HepG2 (cell line): ENCODE measurements at regions not wholly inside any gene's neighbourhood (a gene's known extent, or its start where the extent isn't known, plus 50 kb on each side); places are given as distances from the start of the nearest gene placed in this dataset.

ENCODE experiments used
- ARNT ChIP-seq: fragments of 450-650 bp; IDR thresholded peaks from 2 replicates; pipeline ENCODE4 v1.6.1; 2017
- ATF7-NPFF ChIP-seq: sonication (generic); formaldehyde crosslinking; IDR thresholded peaks from 2 replicates; pipeline ENCODE4 v1.8.1; 2023; ENCODE audit warnings: mild to moderate bottlenecking, low read depth, missing genetic modification reagents, moderate library complexity
- EZH2 ChIP-seq: conservative IDR thresholded peaks from 2 replicates; pipeline ENCODE4 v1.6.1; 2012; ENCODE audit warnings: mild to moderate bottlenecking, low read depth, low read length, moderate library complexity
- GABPA ChIP-seq, 2 experiments: IDR thresholded peaks; 2 replicates each; pipeline ENCODE4 v1.6.1; 2011 to 2016; ENCODE audit warnings: low read depth in 2 of 2, low read length in 1 of 2, missing biosample characterization in 1 of 2, missing genetic modification characterization in 1 of 2
- HMG20A ChIP-seq: IDR thresholded peaks from 2 replicates; pipeline ENCODE4 v1.6.1; 2016; ENCODE audit warnings: borderline replicate concordance
- IKZF1 ChIP-seq: fragments of 450-650 bp; IDR thresholded peaks from 2 replicates; pipeline ENCODE4 v1.7.1; 2016
- NFKBIZ ChIP-seq: IDR thresholded peaks from 2 replicates; pipeline ENCODE4 v1.6.1; 2018; ENCODE audit warnings: missing genetic modification reagents, missing compliant biosample characterization
- NFYB ChIP-seq: sonication (generic); formaldehyde crosslinking; IDR thresholded peaks from 2 replicates; pipeline ENCODE4 v1.4.0; 2020; ENCODE audit warnings: missing genetic modification reagents
- ONECUT2 ChIP-seq: sonication (generic); formaldehyde crosslinking; IDR thresholded peaks from 2 replicates; pipeline ENCODE4 v1.4.0; 2020; ENCODE audit warnings: missing genetic modification reagents
- PAX8 ChIP-seq: sonication (generic); formaldehyde crosslinking; IDR thresholded peaks from 2 replicates; pipeline ENCODE4 v1.8.0; 2022; ENCODE audit warnings: mild to moderate bottlenecking, missing genetic modification reagents, borderline replicate concordance
- RBM22 ChIP-seq: fragments of 200-400 bp; formaldehyde crosslinking; optimal IDR thresholded peaks from 2 replicates; pipeline ENCODE3; 2017; ENCODE audit warnings: mild to moderate bottlenecking, low read length, moderate library complexity
- RFXAP ChIP-seq: sonication (generic); formaldehyde crosslinking; IDR thresholded peaks from 2 replicates; pipeline ENCODE4 v1.4.0; 2020; ENCODE audit warnings: missing genetic modification reagents, borderline replicate concordance
- SALL1 ChIP-seq: sonication (generic); formaldehyde crosslinking; IDR thresholded peaks from 2 replicates; pipeline ENCODE4 v1.8.0; 2022; ENCODE audit warnings: mild to moderate bottlenecking, missing genetic modification reagents
- SOX5 ChIP-seq: IDR thresholded peaks from 2 replicates; pipeline ENCODE4 v1.6.1; 2016; ENCODE audit warnings: borderline replicate concordance
- ZFP37 ChIP-seq: sonication (generic); formaldehyde crosslinking; IDR thresholded peaks from 2 replicates; pipeline ENCODE4 v1.4.0; 2020; ENCODE audit warnings: missing genetic modification reagents, borderline replicate concordance
- ZMYM2 ChIP-seq: sonication (generic); formaldehyde crosslinking; IDR thresholded peaks from 2 replicates; pipeline ENCODE4 v1.8.0; 2022; ENCODE audit warnings: mild to moderate bottlenecking, missing genetic modification reagents
- ZNF17 ChIP-seq: sonication (generic); formaldehyde crosslinking; IDR thresholded peaks from 2 replicates; pipeline ENCODE4 v1.5.0; 2020; ENCODE audit warnings: mild to moderate bottlenecking, missing genetic modification reagents
- ZNF260 ChIP-seq: sonication (generic); formaldehyde crosslinking; IDR thresholded peaks from 2 replicates; pipeline ENCODE4 v1.4.0; 2020; ENCODE audit warnings: missing genetic modification reagents, low read depth, mild to moderate bottlenecking, borderline replicate concordance
- ZNF274 ChIP-seq: sonication (generic); formaldehyde crosslinking; IDR thresholded peaks from 2 replicates; pipeline ENCODE4 v1.5.1; 2020; ENCODE audit warnings: mild to moderate bottlenecking, missing genetic modification reagents
- ZNF451 ChIP-seq: sonication (generic); formaldehyde crosslinking; IDR thresholded peaks from 2 replicates; pipeline ENCODE4 v1.5.0; 2020; ENCODE audit warnings: mild to moderate bottlenecking, missing genetic modification reagents
- TF ChIP-seq, protein P1 (sequence below): sonication (generic); formaldehyde crosslinking; IDR thresholded peaks from 2 replicates; pipeline ENCODE4 v1.5.1; 2020; ENCODE audit warnings: mild to moderate bottlenecking, missing genetic modification reagents, moderate library complexity
- TF ChIP-seq, protein P2 (sequence below): sonication (generic); formaldehyde crosslinking; IDR thresholded peaks from 2 replicates; pipeline ENCODE4 v1.5.0; 2020; ENCODE audit warnings: mild to moderate bottlenecking, missing genetic modification reagents
- TF ChIP-seq, protein P3 (sequence below): sonication (generic); formaldehyde crosslinking; IDR thresholded peaks from 2 replicates; pipeline ENCODE4 v1.4.0; 2020; ENCODE audit warnings: missing genetic modification reagents

DNA sequence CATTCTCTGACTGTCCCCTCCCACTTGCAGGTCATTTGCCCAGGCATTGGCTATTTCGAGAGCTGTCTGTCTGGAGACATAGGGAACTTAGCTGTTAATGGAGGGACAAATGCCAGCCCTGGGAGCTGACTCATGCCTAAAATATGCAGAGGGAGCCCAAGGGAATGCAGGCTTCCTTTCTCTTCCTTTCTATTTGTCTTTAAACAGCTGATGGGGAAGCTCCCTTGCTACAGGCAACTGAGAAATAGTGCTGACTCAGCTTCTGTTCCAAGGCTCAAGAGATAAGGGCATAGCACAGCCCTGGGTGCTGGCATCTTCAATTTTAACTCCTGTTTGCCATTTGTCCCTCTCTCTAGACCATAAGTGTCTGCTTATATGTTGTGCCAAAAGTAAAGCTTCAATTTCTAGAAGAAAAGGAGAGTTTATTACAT, 82.7 kb upstream of the C1GALT1 start (continued):
- TF ChIP-seq, protein P1, sequence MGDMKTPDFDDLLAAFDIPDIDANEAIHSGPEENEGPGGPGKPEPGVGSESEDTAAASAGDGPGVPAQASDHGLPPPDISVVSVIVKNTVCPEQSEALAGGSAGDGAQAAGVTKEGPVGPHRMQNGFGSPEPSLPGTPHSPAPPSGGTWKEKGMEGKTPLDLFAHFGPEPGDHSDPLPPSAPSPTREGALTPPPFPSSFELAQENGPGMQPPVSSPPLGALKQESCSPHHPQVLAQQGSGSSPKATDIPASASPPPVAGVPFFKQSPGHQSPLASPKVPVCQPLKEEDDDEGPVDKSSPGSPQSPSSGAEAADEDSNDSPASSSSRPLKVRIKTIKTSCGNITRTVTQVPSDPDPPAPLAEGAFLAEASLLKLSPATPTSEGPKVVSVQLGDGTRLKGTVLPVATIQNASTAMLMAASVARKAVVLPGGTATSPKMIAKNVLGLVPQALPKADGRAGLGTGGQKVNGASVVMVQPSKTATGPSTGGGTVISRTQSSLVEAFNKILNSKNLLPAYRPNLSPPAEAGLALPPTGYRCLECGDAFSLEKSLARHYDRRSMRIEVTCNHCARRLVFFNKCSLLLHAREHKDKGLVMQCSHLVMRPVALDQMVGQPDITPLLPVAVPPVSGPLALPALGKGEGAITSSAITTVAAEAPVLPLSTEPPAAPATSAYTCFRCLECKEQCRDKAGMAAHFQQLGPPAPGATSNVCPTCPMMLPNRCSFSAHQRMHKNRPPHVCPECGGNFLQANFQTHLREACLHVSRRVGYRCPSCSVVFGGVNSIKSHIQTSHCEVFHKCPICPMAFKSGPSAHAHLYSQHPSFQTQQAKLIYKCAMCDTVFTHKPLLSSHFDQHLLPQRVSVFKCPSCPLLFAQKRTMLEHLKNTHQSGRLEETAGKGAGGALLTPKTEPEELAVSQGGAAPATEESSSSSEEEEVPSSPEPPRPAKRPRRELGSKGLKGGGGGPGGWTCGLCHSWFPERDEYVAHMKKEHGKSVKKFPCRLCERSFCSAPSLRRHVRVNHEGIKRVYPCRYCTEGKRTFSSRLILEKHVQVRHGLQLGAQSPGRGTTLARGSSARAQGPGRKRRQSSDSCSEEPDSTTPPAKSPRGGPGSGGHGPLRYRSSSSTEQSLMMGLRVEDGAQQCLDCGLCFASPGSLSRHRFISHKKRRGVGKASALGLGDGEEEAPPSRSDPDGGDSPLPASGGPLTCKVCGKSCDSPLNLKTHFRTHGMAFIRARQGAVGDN: no peak
- TF ChIP-seq ONECUT2 (no peak), ZNF260 (CRISPR knock-in tag) (no peak), IKZF1 (no peak), ARNT (no peak), HMG20A (CRISPR knock-in tag) (0 out of 2 replicates have a peak, but pooled peaks have one; percentile 25), SOX5 (CRISPR knock-in tag) (peak; percentile 39; the same call in 1 of the 2 replicates), RBM22 (no peak), ZMYM2 (CRISPR knock-in tag) (no peak), ZFP37 (no peak), ZNF274 (CRISPR knock-in tag) (no peak), SALL1 (CRISPR knock-in tag) (peak; percentile 41; the same call in 1 of the 2 replicates), ZNF17 (CRISPR knock-in tag) (no peak), ZNF451 (CRISPR knock-in tag) (no peak), NFKBIZ (CRISPR knock-in tag) (no peak), ATF7-NPFF (CRISPR knock-in tag) (no peak), EZH2 (no peak), RFXAP (CRISPR knock-in tag) (peak; percentile 71), GABPA (IDR thresholded peaks at IDR 0.05; ENCODE audit: low read depth, low read length) (no peak), GABPA (CRISPR knock-in tag; IDR thresholded peaks at IDR 0.05; ENCODE audit: low read depth) (no peak), PAX8 (CRISPR knock-in tag) (no peak), NFYB (CRISPR knock-in tag) (peak; percentile 26; the same call in 1 of the 2 replicates)
- TF ChIP-seq, protein P2, sequence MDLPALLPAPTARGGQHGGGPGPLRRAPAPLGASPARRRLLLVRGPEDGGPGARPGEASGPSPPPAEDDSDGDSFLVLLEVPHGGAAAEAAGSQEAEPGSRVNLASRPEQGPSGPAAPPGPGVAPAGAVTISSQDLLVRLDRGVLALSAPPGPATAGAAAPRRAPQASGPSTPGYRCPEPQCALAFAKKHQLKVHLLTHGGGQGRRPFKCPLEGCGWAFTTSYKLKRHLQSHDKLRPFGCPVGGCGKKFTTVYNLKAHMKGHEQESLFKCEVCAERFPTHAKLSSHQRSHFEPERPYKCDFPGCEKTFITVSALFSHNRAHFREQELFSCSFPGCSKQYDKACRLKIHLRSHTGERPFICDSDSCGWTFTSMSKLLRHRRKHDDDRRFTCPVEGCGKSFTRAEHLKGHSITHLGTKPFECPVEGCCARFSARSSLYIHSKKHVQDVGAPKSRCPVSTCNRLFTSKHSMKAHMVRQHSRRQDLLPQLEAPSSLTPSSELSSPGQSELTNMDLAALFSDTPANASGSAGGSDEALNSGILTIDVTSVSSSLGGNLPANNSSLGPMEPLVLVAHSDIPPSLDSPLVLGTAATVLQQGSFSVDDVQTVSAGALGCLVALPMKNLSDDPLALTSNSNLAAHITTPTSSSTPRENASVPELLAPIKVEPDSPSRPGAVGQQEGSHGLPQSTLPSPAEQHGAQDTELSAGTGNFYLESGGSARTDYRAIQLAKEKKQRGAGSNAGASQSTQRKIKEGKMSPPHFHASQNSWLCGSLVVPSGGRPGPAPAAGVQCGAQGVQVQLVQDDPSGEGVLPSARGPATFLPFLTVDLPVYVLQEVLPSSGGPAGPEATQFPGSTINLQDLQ (CRISPR knock-in tag): no peak
- TF ChIP-seq, protein P3, sequence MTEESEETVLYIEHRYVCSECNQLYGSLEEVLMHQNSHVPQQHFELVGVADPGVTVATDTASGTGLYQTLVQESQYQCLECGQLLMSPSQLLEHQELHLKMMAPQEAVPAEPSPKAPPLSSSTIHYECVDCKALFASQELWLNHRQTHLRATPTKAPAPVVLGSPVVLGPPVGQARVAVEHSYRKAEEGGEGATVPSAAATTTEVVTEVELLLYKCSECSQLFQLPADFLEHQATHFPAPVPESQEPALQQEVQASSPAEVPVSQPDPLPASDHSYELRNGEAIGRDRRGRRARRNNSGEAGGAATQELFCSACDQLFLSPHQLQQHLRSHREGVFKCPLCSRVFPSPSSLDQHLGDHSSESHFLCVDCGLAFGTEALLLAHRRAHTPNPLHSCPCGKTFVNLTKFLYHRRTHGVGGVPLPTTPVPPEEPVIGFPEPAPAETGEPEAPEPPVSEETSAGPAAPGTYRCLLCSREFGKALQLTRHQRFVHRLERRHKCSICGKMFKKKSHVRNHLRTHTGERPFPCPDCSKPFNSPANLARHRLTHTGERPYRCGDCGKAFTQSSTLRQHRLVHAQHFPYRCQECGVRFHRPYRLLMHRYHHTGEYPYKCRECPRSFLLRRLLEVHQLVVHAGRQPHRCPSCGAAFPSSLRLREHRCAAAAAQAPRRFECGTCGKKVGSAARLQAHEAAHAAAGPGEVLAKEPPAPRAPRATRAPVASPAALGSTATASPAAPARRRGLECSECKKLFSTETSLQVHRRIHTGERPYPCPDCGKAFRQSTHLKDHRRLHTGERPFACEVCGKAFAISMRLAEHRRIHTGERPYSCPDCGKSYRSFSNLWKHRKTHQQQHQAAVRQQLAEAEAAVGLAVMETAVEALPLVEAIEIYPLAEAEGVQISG (CRISPR knock-in tag): 0 out of 2 replicates have a peak, but pooled peaks have one; percentile 28
